ENCODE measurements at regions not wholly inside any gene's neighbourhood (a gene's known extent, or its start where the extent isn't known, plus 50 kb on each side); places are given as distances from the start of the nearest gene placed in this dataset.

DNA sequence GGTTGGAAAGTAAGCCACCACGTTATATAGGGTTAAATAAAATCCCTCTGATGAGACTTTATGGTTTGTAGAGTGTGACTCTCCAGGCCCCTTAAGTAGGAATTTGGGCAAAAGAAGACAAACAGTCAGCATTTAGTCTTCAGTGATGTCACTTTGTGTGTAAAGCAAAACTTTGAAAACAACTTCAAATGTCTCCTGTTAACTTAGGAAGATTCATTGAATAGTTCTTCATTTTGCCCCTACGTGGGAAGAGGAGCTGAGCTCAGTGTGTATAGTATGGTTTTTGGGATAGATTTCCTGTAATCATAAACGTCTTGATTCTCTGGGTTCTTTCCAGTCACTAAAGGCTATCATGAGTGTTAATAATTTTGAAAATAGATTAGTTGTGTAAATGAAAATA lies 101.3 kb downstream of the GADD45G start:
- 69% methylated on average over 3 of the region's 3 CpGs for WGBS

DNA sequence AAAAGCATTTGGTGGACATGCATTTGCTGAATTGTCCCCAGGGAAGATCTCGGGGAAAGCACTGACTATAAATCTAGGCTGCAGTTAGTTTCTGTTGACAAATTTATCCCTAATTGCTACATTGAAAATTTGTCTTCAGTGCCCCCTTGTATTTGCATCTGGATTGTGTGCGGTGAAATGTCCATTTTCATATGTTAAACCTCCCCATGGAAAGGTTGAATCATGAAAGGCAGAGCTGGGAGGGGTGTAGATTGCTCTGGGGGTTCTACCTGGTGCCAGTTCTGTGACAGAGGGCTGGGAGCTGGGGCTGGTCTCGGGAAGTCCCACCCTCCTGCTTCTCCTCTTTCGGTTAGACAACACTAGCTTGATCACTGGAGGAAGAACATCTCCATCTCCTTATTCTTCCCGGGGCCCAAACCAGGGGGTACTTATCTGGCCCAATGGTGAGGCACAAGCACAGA lies 101.9 kb downstream of the GADD45G start:
- no peaks in the 10 kb centered on the region for H3K36me3 ChIP-seq
- H3K9me3 ChIP-seq = no peaks in the 10 kb centered on the region
- H3K27me3 ChIP-seq (replicated peaks; ENCODE audit: insufficient read depth) = no peaks in the 10 kb centered on the region
- no peak overlapping the region for H3K4me3 ChIP-seq
- no peak overlapping the region for H3K27ac ChIP-seq
- no peaks in the 10 kb centered on the region for H3K4me1 ChIP-seq (replicated peaks)
- 61% methylated on average over 5 of the region's 5 CpGs for WGBS
- no peak for DNase-seq (ENCODE audit: low spot score)
- intact Hi-C loops (cut with DNase I) = no loop called here
- TF ChIP-seq, protein P1, sequence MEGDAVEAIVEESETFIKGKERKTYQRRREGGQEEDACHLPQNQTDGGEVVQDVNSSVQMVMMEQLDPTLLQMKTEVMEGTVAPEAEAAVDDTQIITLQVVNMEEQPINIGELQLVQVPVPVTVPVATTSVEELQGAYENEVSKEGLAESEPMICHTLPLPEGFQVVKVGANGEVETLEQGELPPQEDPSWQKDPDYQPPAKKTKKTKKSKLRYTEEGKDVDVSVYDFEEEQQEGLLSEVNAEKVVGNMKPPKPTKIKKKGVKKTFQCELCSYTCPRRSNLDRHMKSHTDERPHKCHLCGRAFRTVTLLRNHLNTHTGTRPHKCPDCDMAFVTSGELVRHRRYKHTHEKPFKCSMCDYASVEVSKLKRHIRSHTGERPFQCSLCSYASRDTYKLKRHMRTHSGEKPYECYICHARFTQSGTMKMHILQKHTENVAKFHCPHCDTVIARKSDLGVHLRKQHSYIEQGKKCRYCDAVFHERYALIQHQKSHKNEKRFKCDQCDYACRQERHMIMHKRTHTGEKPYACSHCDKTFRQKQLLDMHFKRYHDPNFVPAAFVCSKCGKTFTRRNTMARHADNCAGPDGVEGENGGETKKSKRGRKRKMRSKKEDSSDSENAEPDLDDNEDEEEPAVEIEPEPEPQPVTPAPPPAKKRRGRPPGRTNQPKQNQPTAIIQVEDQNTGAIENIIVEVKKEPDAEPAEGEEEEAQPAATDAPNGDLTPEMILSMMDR (IDR thresholded peaks at IDR 0.05) = no peak
- TF ChIP-seq POLR2A (IDR thresholded peaks at IDR 0.05) (no peak), POLR2AphosphoS5 (IDR thresholded peaks at IDR 0.05) (no peak)

More for the DNA sequence above, 101.3 kb downstream of the GADD45G start:
- H3K4me3 ChIP-seq = no peak overlapping the region
- TF ChIP-seq POLR2A (IDR thresholded peaks at IDR 0.05) = no peak
- TF ChIP-seq POLR2AphosphoS5 (IDR thresholded peaks at IDR 0.05) = no peak
- TF ChIP-seq, protein P1 (IDR thresholded peaks at IDR 0.05) = no peak
- no peak overlapping the region for H3K27ac ChIP-seq
- H3K36me3 ChIP-seq = no peaks in the 10 kb centered on the region
- no peaks in the 10 kb centered on the region for H3K9me3 ChIP-seq
- H3K4me1 ChIP-seq (replicated peaks) = no peaks in the 10 kb centered on the region
- intact Hi-C loops (cut with DNase I) = no loop called here
- no peaks in the 10 kb centered on the region for H3K27me3 ChIP-seq (replicated peaks; ENCODE audit: insufficient read depth)
- no peak for DNase-seq (ENCODE audit: low spot score)

GRCh38 chr9:89710697-89711096 lies 105.9 kb downstream of the GADD45G start:
- Histone ChIP-seq H3K27me3 (replicated peaks; ENCODE audit: insufficient read depth) (no peaks in the 10 kb centered on the region), H3K36me3 (no peaks in the 10 kb centered on the region), H3K4me1 (replicated peaks) (no peaks in the 10 kb centered on the region), H3K4me3 (no peak overlapping the region), H3K9me3 (no peaks in the 10 kb centered on the region), H3K27ac (no peak overlapping the region)
- intact Hi-C loops (cut with DNase I) = no loop called here
- 68% methylated on average over 6 of the region's 6 CpGs for WGBS
- TF ChIP-seq, protein P1 (IDR thresholded peaks at IDR 0.05) = no peak
- TF ChIP-seq POLR2AphosphoS5 (IDR thresholded peaks at IDR 0.05) = no peak
- no peak for TF ChIP-seq POLR2A (IDR thresholded peaks at IDR 0.05)
- no peak for DNase-seq (ENCODE audit: low spot score)

- WGBS = 68% methylated on average over 5 of the region's 5 CpGs
- Histone ChIP-seq H3K9me3 (no peaks in the 10 kb centered on the region), H3K4me1 (replicated peaks) (no peaks in the 10 kb centered on the region), H3K36me3 (no peaks in the 10 kb centered on the region), H3K27ac (no peak overlapping the region), H3K4me3 (no peak overlapping the region), H3K27me3 (replicated peaks; ENCODE audit: insufficient read depth) (no peaks in the 10 kb centered on the region)
- no peak for TF ChIP-seq POLR2A (IDR thresholded peaks at IDR 0.05)
- TF ChIP-seq, protein P1 (IDR thresholded peaks at IDR 0.05) = no peak
- intact Hi-C loops (cut with DNase I) = no loop called here
- no peak for DNase-seq (ENCODE audit: low spot score)
Measured at GRCh38 chr9:89711866-89712265, 107.1 kb downstream of the GADD45G start.

GRCh38 chr9:89712283-89712682 lies 107.5 kb downstream of the GADD45G start:
- 75% methylated on average over 5 of the region's 5 CpGs for WGBS
- TF ChIP-seq, protein P1 (IDR thresholded peaks at IDR 0.05) = no peak
- TF ChIP-seq POLR2A (IDR thresholded peaks at IDR 0.05) (no peak), POLR2AphosphoS5 (IDR thresholded peaks at IDR 0.05) (no peak)
- intact Hi-C loops (cut with DNase I) = no loop called here

More at GRCh38 chr9:89712283-89712682, 107.5 kb downstream of the GADD45G start:
- H3K36me3 ChIP-seq = no peaks in the 10 kb centered on the region
- DNase-seq (ENCODE audit: low spot score) = no peak
- H3K4me1 ChIP-seq (replicated peaks) = no peaks in the 10 kb centered on the region
- H3K9me3 ChIP-seq = no peaks in the 10 kb centered on the region
- no peak overlapping the region for H3K27ac ChIP-seq
- H3K4me3 ChIP-seq = no peak overlapping the region
- no peaks in the 10 kb centered on the region for H3K27me3 ChIP-seq (replicated peaks; ENCODE audit: insufficient read depth)
